MV-4-11 (cell line): ENCODE measurements at regions not wholly inside any gene's neighbourhood (a gene's known extent, or its start where the extent isn't known, plus 50 kb on each side); places are given as distances from the start of the nearest gene placed in this dataset.
"Not testable (repeated sequence)": the region's sequence is repeated elsewhere in the genome, so short reads cannot be mapped to it uniquely, and the experiment has no call there.

Experiments used
- DNase-seq: peaks from one replicate; lab custom pipeline; 2025; lab: John Stamatoyannopoulos, UW

- DNase-seq = no peak
These were observed 248.7 kb downstream of the ABCC12 start for GRCh38 chr16:47907109-47907508.

GRCh38 chr16:47905771-47906170, 250.0 kb downstream of the ABCC12 start:
- no peak for DNase-seq

GRCh38 chr16:47904691-47905090, 251.1 kb downstream of the ABCC12 start:
- DNase-seq = no peak

GRCh38 chr16:47903470-47903869, 252.3 kb downstream of the ABCC12 start:
- DNase-seq = no peak

- not testable (repeated sequence) for DNase-seq
These were observed 258.7 kb downstream of the ABCC12 start for GRCh38 chr16:47897105-47897504.

- no peak for DNase-seq
These were observed 260.6 kb downstream of the ABCC12 start for GRCh38 chr16:47895146-47895545.

- no peak for DNase-seq
These were observed 262.8 kb downstream of the ABCC12 start for GRCh38 chr16:47892999-47893398.

- DNase-seq = no peak
These were observed 267.1 kb downstream of the ABCC12 start for GRCh38 chr16:47888734-47889133.

GRCh38 chr16:47888142-47888541, 267.7 kb downstream of the ABCC12 start:
- DNase-seq = no peak

GRCh38 chr16:47887496-47887895, 268.3 kb downstream of the ABCC12 start:
- DNase-seq = no peak

- no peak for DNase-seq
These were observed 269.0 kb downstream of the ABCC12 start for GRCh38 chr16:47886631-47887415.

- DNase-seq = no peak
These were observed 269.7 kb downstream of the ABCC12 start for GRCh38 chr16:47886139-47886538.

- DNase-seq = no peak
These were observed 270.3 kb downstream of the ABCC12 start for GRCh38 chr16:47885489-47885888.

GRCh38 chr16:47884116-47884725, 271.6 kb downstream of the ABCC12 start:
- no peak for DNase-seq

GRCh38 chr16:47881574-47881973, 274.2 kb downstream of the ABCC12 start:
- no peak for DNase-seq

- no peak for DNase-seq
These were observed 275.1 kb downstream of the ABCC12 start for GRCh38 chr16:47880653-47881052.

GRCh38 chr16:47877166-47877565, 278.6 kb downstream of the ABCC12 start:
- no peak for DNase-seq

- DNase-seq = no peak
These were observed 279.3 kb downstream of the ABCC12 start for GRCh38 chr16:47876511-47876910.

GRCh38 chr16:47873434-47873833, 282.4 kb downstream of the ABCC12 start:
- no peak for DNase-seq

- DNase-seq = no peak
These were observed 283.6 kb downstream of the ABCC12 start for GRCh38 chr16:47872225-47872624.

GRCh38 chr16:47866423-47866822, 289.4 kb downstream of the ABCC12 start:
- DNase-seq = no peak

GRCh38 chr16:47865337-47865855, 290.4 kb downstream of the ABCC12 start:
- DNase-seq = no peak

- DNase-seq = not testable (repeated sequence)
These were observed 291.5 kb downstream of the ABCC12 start for GRCh38 chr16:47864262-47864661.
